SK-N-SH treated with all-trans-retinoic acid at 6 μM for 48 hours (cell line): ENCODE measurements at regions not wholly inside any gene's neighbourhood (a gene's known extent, or its start where the extent isn't known, plus 50 kb on each side); places are given as distances from the start of the nearest gene placed in this dataset.

ENCODE experiments used
- ARNTL ChIP-seq: fragments of 450-650 bp; formaldehyde crosslinking; IDR thresholded peaks from 2 replicates; pipeline ENCODE4 v1.5.0; 2020; ENCODE audit warnings: low read depth, mild to moderate bottlenecking, moderate library complexity, borderline replicate concordance
- TF ChIP-seq, protein P1 (sequence below): fragments of 250-450 bp; sonication (Bioruptor Pico); IDR thresholded peaks from 2 replicates; pipeline ENCODE4 v1.8.0; 2020; ENCODE audit warnings: mild to moderate bottlenecking, moderate library complexity, borderline replicate concordance

DNA sequence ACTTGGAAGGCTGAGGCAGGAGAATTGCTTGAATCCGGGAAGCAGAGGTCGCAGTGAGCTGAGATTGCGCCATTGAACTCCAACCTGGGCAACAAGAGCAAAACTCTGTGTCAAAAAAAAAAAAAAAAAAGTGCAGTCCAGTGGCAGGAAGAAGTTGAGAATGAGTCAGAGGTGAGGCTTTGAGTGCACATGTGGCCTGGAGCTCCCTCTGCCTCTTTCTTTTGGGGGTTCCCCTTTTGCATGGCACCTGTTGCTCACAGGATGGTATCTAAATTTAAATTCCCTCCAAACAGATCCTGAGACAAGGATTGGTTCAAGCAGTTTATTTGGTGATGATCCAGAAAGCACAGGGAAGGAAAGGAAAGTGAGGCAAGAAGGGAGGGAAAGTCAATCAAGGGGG, 151.4 kb upstream of the STX18 start:
- TF ChIP-seq ARNTL (CRISPR knock-in tag), result no peak
- TF ChIP-seq, protein P1, sequence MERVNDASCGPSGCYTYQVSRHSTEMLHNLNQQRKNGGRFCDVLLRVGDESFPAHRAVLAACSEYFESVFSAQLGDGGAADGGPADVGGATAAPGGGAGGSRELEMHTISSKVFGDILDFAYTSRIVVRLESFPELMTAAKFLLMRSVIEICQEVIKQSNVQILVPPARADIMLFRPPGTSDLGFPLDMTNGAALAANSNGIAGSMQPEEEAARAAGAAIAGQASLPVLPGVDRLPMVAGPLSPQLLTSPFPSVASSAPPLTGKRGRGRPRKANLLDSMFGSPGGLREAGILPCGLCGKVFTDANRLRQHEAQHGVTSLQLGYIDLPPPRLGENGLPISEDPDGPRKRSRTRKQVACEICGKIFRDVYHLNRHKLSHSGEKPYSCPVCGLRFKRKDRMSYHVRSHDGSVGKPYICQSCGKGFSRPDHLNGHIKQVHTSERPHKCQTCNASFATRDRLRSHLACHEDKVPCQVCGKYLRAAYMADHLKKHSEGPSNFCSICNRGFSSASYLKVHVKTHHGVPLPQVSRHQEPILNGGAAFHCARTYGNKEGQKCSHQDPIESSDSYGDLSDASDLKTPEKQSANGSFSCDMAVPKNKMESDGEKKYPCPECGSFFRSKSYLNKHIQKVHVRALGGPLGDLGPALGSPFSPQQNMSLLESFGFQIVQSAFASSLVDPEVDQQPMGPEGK (CRISPR knock-in tag), result no peak
